A549 (cell line): ENCODE measurements at regions not wholly inside any gene's neighbourhood (a gene's known extent, or its start where the extent isn't known, plus 50 kb on each side); places are given as distances from the start of the nearest gene placed in this dataset.

Experiments
- ATAC-seq, 2 experiments: fragments of 200-7000 bp in 1 of 2; fragments of >200 bp in 1 of 2; cut with Nextera tagmentation in 1 of 2; cut with Tn5 transposase in 1 of 2; 3 replicates each; pipeline versions ENCODE4 v1.8.0 to v1.9.1; 2018 to 2020; ENCODE audit warnings: mild to moderate bottlenecking in 1 of 2, moderate library complexity in 1 of 2
- CTCF ChIA-PET: fragments of 300-600 bp; sonication (Branson Sonifier 250); formaldehyde crosslinking; extraction: SDS; loops from one replicate; lab custom pipeline; 2021; ENCODE audit warnings: antibody characterized with exemption, inconsistent platforms; lab: Yijun Ruan, JAX
- POLR2A ChIA-PET: fragments of 350-600 bp; formaldehyde crosslinking; extraction: SDS; loops from one replicate; lab custom pipeline; 2021; ENCODE audit warnings: antibody characterized with exemption, inconsistent platforms; lab: Yijun Ruan, JAX
- DNase-seq, 2 experiments: peaks; one replicate each; pipeline versions ENCODE4 v3.0.0 to v3.0.0-alpha.2; 2011 to 2016; ENCODE audit warnings: low read depth in 1 of 2, low spot score in 1 of 2
- FAIRE-seq: peaks from 2 replicates; lab custom pipeline; 2011; peaks lifted over from hg19 to GRCh38; lab: Jason Lieb, UNC
- H3K27ac ChIP-seq, 2 experiments: fragments of >200 bp; sonication (Bioruptor Twin); formaldehyde crosslinking; 3 replicates each; pipeline ENCODE4 v1.5.1; 2016 to 2017
- H3K4me1 ChIP-seq: fragments of >200 bp; sonication (Bioruptor Twin); formaldehyde crosslinking; 3 replicates; pipeline ENCODE4 v1.6.1; 2016
- H3K4me2 ChIP-seq: fragments of >200 bp; sonication (Bioruptor Twin); formaldehyde crosslinking; 3 replicates; pipeline ENCODE4 v1.6.1; 2016
- H3K4me3 ChIP-seq: fragments of >200 bp; sonication (Bioruptor Twin); formaldehyde crosslinking; 3 replicates; pipeline ENCODE4 v1.5.1; 2016
- H3K9me3 ChIP-seq: fragments of >200 bp; sonication (Bioruptor Twin); formaldehyde crosslinking; 3 replicates; pipeline ENCODE4 v1.6.1; 2016
- ATOH8 ChIP-seq: fragments of 250-450 bp; sonication (Bioruptor Pico); IDR thresholded peaks from 2 replicates; pipeline ENCODE4 v1.5.0; 2020; ENCODE audit warnings: low read depth, mild to moderate bottlenecking, moderate library complexity
- BHLHE40 ChIP-seq: IDR thresholded peaks from 2 replicates; pipeline ENCODE4 v1.6.1; 2012; ENCODE audit warnings: low read depth, low read length, inconsistent platforms
- CBX8 ChIP-seq: fragments of 200-600 bp; sonication (generic); IDR thresholded peaks from 2 replicates; pipeline ENCODE4 v1.6.1; 2016
- CEBPB ChIP-seq, 2 experiments: fragments of >200 bp in 1 of 2; sonication (Bioruptor Twin) in 1 of 2; formaldehyde crosslinking in 1 of 2; IDR thresholded peaks; 2 replicates each; pipeline ENCODE4 v1.6.1; 2012 to 2016
- CHD2 ChIP-seq: fragments of 150-350 bp; IDR thresholded peaks from 2 replicates; pipeline ENCODE4 v1.6.1; 2014; ENCODE audit warnings: low read length; ENCODE audit not compliant: partially characterized antibody
- CHD4 ChIP-seq: fragments of 200-600 bp; sonication (generic); IDR thresholded peaks from 2 replicates; pipeline ENCODE4 v1.6.1; 2016; ENCODE audit warnings: antibody characterized with exemption, mild to moderate bottlenecking, borderline replicate concordance
- EHMT2 ChIP-seq: fragments of 200-600 bp; sonication (generic); IDR thresholded peaks from 2 replicates; pipeline ENCODE4 v1.6.1; 2016; ENCODE audit warnings: antibody characterized with exemption, low read depth, mild to moderate bottlenecking, moderate library complexity
- ESRRA ChIP-seq: fragments of 150-350 bp; IDR thresholded peaks from 2 replicates; pipeline ENCODE4 v1.6.1; 2014; ENCODE audit warnings: mild to moderate bottlenecking, low read length, borderline replicate concordance
- FOSB ChIP-seq: fragments of 250-450 bp; sonication (Bioruptor Pico); IDR thresholded peaks from 2 replicates; pipeline ENCODE4 v1.5.0; 2020; ENCODE audit warnings: mild to moderate bottlenecking, moderate library complexity
- GATA3 ChIP-seq: IDR thresholded peaks from 2 replicates; pipeline ENCODE4 v1.6.1; 2012; ENCODE audit warnings: borderline replicate concordance
- HMGXB4 ChIP-seq: fragments of 250-450 bp; sonication (Bioruptor Pico); IDR thresholded peaks from 2 replicates; pipeline ENCODE4 v1.5.0; 2021; ENCODE audit warnings: mild to moderate bottlenecking, moderate library complexity, borderline replicate concordance
- HOXA7 ChIP-seq: fragments of 250-450 bp; sonication (Bioruptor Pico); IDR thresholded peaks from 2 replicates; pipeline ENCODE4 v1.5.0; 2020; ENCODE audit warnings: mild to moderate bottlenecking, moderate library complexity
- KDM5A ChIP-seq: fragments of 200-600 bp; sonication (generic); IDR thresholded peaks from 2 replicates; pipeline ENCODE4 v1.6.1; 2016; ENCODE audit warnings: antibody characterized with exemption, mild to moderate bottlenecking
- MAX ChIP-seq: IDR thresholded peaks from 2 replicates; pipeline ENCODE4 v1.6.1; 2012
- MAZ ChIP-seq: fragments of 150-350 bp; IDR thresholded peaks from 2 replicates; pipeline ENCODE4 v1.6.1; 2014; ENCODE audit warnings: antibody characterized with exemption, low read depth, low read length, borderline replicate concordance
- MYC ChIP-seq: IDR thresholded peaks from 2 replicates; pipeline ENCODE4 v1.6.1; 2012; ENCODE audit warnings: mild to moderate bottlenecking, inconsistent platforms, low read length, improper control_type of control experiment, borderline replicate concordance
- PBX3 ChIP-seq: IDR thresholded peaks from 2 replicates; pipeline ENCODE4 v1.6.1; 2012
- PHF8 ChIP-seq: fragments of 200-600 bp; sonication (generic); IDR thresholded peaks from 2 replicates; pipeline ENCODE4 v1.6.1; 2016; ENCODE audit warnings: low read depth, mild to moderate bottlenecking, antibody characterized with exemption, moderate library complexity, borderline replicate concordance
- POLR2A ChIP-seq: IDR thresholded peaks from 2 replicates; pipeline ENCODE4 v1.6.1; 2012; ENCODE audit warnings: mild to moderate bottlenecking, low read length
- RAD21 ChIP-seq, 2 experiments: fragments of >200 bp in 1 of 2; sonication (Bioruptor Twin) in 1 of 2; formaldehyde crosslinking in 1 of 2; IDR thresholded peaks in 1 of 2; conservative IDR thresholded peaks in 1 of 2; 2 replicates in 1 of 2; 3 replicates in 1 of 2; pipeline ENCODE4 v1.6.1; 2012 to 2018; ENCODE audit warnings: inconsistent platforms in 1 of 2
- RNF2 ChIP-seq: fragments of 200-600 bp; sonication (generic); IDR thresholded peaks from 2 replicates; pipeline ENCODE4 v1.6.1; 2016; ENCODE audit warnings: low read depth, mild to moderate bottlenecking, antibody characterized with exemption, moderate library complexity, borderline replicate concordance
- USF2 ChIP-seq: fragments of 450-650 bp; IDR thresholded peaks from 2 replicates; pipeline ENCODE4 v1.6.1; 2014; ENCODE audit warnings: antibody characterized with exemption
- ZFP36 ChIP-seq: fragments of 450-650 bp; IDR thresholded peaks from 2 replicates; pipeline ENCODE4 v1.6.1; 2014; ENCODE audit warnings: borderline replicate concordance; ENCODE audit not compliant: partially characterized antibody
- WGBS: methylation state at CpG from one replicate; pipeline ENCODE4 v1.1.6; 2017; ENCODE audit errors: missing lambda C conversion rate; 5-methylcytosine and 5-hydroxymethylcytosine counted together

- Histone ChIP-seq H3K4me2 (no peak overlapping the region), H3K4me3 (no peak overlapping the region), H3K4me1 (no peaks in the 10 kb centered on the region), H3K9me3 (no peaks in the 10 kb centered on the region), H3K27ac (no peak overlapping the region)
- TF ChIP-seq MYC (no peak), POLR2A (no peak), EHMT2 (no peak), PHF8 (no peak), CBX8 (no peak), USF2 (no peak), ZFP36 (no peak), PBX3 (no peak), MAX (no peak), GATA3 (no peak), RAD21 (conservative IDR thresholded peaks at IDR 0.05 in 1 of 2, IDR thresholded peaks at IDR 0.05 in 1 of 2) (no peak), KDM5A (no peak), CHD4 (no peak)
- DNase-seq: no peak
- 40% methylated on average over 17 of the region's 21 CpGs for WGBS
- FAIRE-seq: no peak
- ATAC-seq: no peak
- ChIA-PET CTCF (interaction anchor here (1.4 kb wide), 1 partner anchor 25 kb away, joined by 3 read pairs; no protein-coding TSS in a partner anchor), POLR2A (no interaction called here)
These were observed 497.1 kb downstream of the BRD1 start for GRCh38 chr22:49330421-49331222.

GRCh38 chr22:49329636-49330035, 498.0 kb downstream of the BRD1 start:
- no peak for ATAC-seq
- ChIA-PET POLR2A (no interaction called here), CTCF (no interaction called here)
- 29% methylated on average over 3 of the region's 5 CpGs for whole genome bisulfite sequencing
- no peak for FAIRE-seq
- no peak for DNase-seq
- H3K27ac ChIP-seq: no peak overlapping the region
- H3K4me3 ChIP-seq: no peak overlapping the region
- H3K4me2 ChIP-seq: no peak overlapping the region
- no peaks in the 10 kb centered on the region for H3K9me3 ChIP-seq
- no peak for TF ChIP-seq CEBPB (IDR thresholded peaks at IDR 0.05)
- TF ChIP-seq RAD21 (conservative IDR thresholded peaks at IDR 0.05 in 1 of 2, IDR thresholded peaks at IDR 0.05 in 1 of 2): no peak
- no peak for TF ChIP-seq FOSB (CRISPR knock-in tag)
- TF ChIP-seq MAZ: no peak
- no peak for TF ChIP-seq KDM5A
- no peaks in the 10 kb centered on the region for H3K4me1 ChIP-seq

GRCh38 chr22:49328630-49329405, 498.9 kb downstream of the BRD1 start:
- no peak overlapping the region for H3K4me3 ChIP-seq
- ChIA-PET CTCF (no interaction called here), POLR2A (no interaction called here)
- no peak overlapping the region for H3K4me2 ChIP-seq
- DNase-seq (no peak), FAIRE-seq (no peak), ATAC-seq (no peak)
- 3% methylated on average over 8 of the region's 8 CpGs for WGBS
- TF ChIP-seq BHLHE40: no peak
- TF ChIP-seq MAZ: no peak
- no peaks in the 10 kb centered on the region for H3K9me3 ChIP-seq
- no peak overlapping the region for H3K27ac ChIP-seq
- no peaks in the 10 kb centered on the region for H3K4me1 ChIP-seq

GRCh38 chr22:49328118-49328475, 499.6 kb downstream of the BRD1 start:
- Histone ChIP-seq H3K4me3 (no peak overlapping the region), H3K27ac (no peak overlapping the region), H3K4me1 (no peaks in the 10 kb centered on the region), H3K9me3 (no peaks in the 10 kb centered on the region), H3K4me2 (no peak overlapping the region)
- ATAC-seq: no peak
- CTCF ChIA-PET: no interaction called here
- DNase-seq: no peak
- POLR2A ChIA-PET: no interaction called here
- 0% methylated on average over 3 of the region's 6 CpGs for WGBS
- no peak for FAIRE-seq
- TF ChIP-seq HOXA7 (no peak), RNF2 (no peak), MAX (no peak), HMGXB4 (CRISPR knock-in tag) (no peak), ESRRA (no peak), CHD2 (no peak), CBX8 (no peak), ATOH8 (no peak), RAD21 (conservative IDR thresholded peaks at IDR 0.05 in 1 of 2, IDR thresholded peaks at IDR 0.05 in 1 of 2) (no peak), BHLHE40 (no peak)
